DMS153 (cell line): ENCODE measurements at regions not wholly inside any gene's neighbourhood (a gene's known extent, or its start where the extent isn't known, plus 50 kb on each side); places are given as distances from the start of the nearest gene placed in this dataset.
"Not testable (repeated sequence)": the region's sequence is repeated elsewhere in the genome, so short reads cannot be mapped to it uniquely, and the experiment has no call there.

Experiments used
- DNase-seq: peaks from one replicate; lab custom pipeline; 2025; lab: John Stamatoyannopoulos, UW

GRCh38 chr2:200102971-200103370 is 147.6 kb downstream of the MAIP1 start:
- no peak for DNase-seq

DNA sequence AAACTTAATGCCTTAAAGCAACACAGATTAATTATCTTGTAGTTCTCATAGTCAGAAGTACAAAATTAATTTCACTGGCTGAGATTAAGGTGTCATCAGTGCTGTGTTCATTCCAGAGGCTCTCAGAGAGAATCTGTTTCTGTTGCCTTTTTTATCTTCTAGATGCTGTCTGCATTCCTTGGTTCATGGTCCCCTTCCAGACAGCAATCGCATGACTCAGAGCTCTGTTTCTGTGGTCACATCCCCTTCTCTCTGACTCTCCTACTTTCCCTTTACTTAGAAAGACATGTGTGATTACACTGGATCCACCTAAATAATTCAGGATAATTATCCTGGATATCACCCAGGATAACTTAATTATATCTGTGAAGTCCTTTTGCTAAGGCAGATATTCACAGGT is 148.6 kb downstream of the MAIP1 start:
- DNase-seq, result no peak

DNA sequence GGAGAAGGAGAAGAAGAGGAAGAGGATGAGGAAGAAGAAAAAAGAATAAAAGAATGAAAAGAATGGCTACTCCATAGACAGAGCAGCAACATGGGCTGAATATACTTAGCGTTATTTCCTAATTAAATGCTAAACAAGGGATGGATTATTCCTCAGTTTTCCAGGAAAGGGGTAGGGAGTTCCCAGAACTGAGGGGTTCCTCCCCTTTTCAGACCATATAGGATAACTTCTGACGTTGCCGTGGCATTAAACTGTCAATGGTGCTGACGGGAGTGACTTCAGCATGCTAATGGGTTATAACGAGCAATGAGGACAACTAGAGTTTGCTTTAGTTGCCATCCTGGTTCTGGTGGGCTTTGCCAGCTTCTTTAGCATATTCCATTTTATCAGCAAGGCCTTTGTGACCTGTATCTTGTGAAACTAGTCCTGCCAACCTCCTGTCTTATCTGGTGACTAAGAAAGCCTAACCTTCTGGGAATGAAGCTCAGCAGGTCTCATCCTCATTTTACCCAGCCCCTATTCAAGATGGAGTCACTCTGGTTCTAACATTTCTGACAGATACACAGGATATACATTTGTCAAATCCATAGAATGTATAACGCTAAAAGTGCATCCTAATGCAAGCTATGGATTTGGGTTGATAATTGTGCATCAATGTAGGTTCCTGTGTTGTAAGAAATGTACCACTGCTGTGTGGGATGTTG is 152.3 kb downstream of the MAIP1 start:
- DNase-seq, result no peak

- DNase-seq, result no peak
Measured at GRCh38 chr2:200109421-200109820, 154.0 kb downstream of the MAIP1 start.

DNA sequence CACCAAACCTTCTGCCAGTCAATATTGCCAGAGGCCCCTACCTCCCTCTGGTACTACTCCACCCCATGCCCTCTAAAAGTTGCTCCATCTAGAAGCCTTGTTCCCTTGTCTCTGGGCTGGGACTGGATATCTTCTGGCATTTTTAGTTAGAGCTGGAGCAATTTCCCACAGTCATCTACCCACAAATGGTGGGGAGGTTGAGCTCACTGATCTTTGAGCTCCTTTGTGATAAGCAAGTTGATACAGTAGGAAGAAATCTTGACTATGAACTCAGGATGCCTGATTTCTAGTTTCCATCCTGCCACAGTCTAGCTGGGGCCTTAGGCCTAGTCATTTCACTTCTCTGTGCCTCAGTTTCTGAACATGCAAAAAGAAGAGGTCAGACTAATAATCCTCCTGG is 155.0 kb downstream of the MAIP1 start:
- no peak for DNase-seq

DNA sequence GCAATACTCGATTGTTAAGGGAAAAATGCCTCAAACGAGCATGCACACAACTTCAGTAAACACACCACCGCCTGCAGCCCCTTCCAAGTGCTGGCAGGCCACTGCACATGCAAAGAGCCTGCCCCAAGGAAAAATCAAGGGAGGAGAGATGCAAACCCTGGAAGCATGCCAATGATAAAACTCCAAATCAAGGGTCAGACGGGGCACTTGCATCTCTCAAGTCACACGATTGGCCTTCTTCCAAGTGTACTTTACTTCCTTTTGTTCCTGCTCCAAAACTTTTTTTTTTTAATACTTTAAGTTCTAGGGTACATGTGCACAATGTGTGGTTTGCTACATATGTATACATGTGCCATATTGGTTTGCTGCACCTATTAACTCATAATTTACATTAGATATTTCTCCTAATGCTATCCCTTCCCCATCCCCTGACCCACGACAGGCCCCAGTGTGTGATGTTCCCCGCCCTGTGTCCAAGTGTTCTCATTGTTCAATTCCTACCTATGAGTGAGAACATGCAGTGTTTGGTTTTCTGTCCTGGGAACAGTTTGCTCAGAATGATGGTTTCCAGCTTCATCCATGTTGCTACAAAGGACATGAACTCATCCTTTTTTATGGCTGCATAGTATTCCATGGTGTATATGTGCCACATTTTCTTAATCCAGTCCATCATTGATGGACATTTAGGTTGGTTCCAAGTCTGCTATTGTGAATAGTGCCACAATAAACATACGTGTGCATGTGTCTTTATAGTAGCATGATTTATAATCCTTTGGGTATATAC is 157.8 kb downstream of the MAIP1 start:
- DNase-seq, result not testable (repeated sequence)

GRCh38 chr2:200119236-200119635 is 163.9 kb downstream of the MAIP1 start:
- no peak for DNase-seq

DNA sequence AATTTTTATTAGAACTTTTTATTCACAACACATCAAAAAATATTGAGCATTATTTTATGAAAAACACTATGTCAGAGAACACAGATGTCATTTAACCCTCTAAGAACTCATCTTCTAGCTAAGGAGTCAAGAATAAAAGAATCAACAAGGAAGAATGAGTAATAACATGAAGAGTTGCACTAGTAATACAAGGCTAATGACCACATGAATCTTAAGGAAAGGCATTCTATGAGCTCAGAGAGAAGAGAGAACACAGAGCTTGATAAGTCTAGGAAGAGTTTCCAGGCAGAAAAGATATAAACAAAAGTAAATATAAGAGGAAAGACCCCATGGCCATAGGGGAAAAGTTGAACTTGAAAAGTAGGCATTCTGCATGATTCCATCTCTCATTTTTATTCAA is 166.5 kb downstream of the MAIP1 start:
- no peak for DNase-seq

- no peak for DNase-seq
Measured at GRCh38 chr2:200122683-200123082, 167.3 kb downstream of the MAIP1 start.

DNA sequence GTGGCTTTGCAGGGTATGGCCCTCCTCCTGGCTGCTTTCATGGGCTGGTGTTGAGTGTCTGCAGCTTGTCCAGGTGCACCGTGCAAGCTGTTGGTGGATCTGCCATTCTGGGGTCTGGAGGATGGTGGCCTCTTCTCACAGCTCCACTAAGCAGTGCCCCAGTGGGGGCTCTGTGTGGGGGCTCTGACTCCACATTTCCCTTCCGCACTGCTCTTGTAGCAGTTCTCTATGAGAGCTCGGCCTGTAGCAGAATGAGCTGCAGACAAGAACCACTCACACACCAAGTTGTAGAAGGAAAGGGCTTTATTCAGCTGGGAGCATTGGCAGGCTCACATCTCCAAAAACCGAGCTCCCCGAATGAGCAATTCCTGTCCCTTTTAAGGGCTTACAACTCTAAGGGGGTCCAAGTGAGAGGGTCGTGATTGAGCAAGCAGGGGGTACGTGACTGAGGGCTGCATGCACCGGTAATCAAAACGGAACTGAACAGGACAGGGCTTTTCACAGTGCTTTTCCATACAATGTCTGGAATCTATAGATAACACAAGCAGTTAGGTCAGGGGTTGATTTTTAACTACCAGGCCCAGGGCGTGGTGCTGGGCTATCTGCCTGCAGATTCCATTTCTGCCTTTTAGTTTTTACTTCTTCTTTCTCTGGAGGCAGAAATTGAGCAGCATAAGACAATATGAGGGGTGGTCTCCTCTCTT is 169.4 kb downstream of the MAIP1 start:
- not testable (repeated sequence) for DNase-seq

DNA sequence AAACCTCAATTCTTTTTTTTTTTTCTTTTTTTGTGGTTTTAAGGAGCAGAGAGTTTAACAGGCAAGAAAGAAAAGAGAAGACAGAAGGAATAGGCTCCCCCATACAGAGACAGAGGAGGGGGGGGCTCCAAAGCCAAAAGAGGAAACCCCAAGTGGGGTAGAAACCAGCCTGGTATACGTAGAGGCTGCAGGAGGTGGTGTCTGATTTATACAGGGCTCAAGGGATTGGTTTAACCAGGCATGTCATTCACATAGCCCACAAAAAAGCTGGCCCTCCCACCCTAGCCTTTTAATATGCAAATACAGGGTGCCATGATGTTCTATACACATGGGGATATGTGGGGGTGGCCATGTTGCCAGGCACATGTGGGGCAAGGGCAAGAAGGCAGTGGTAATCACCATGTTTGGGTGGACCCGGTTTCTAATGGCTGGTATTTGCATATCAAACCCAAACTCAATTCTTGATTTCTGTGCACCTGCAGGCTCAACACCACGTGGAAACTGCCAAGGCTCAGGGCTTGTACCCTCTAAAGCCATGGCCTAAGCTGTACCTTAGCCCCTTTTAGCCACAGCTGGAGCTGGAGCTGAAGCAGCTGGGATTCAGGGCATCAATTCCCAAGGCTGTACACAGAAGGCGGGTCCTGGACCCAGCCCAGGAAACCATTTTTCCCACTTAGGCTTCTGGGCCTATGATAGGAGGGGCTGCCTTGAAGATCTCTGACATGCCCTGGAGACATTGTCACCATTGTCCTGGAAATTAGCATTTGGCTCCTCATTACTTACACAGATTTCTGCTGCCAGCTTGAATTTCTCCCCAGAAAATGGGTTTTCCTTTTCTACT is 170.3 kb downstream of the MAIP1 start:
- DNase-seq, result no peak

DNA sequence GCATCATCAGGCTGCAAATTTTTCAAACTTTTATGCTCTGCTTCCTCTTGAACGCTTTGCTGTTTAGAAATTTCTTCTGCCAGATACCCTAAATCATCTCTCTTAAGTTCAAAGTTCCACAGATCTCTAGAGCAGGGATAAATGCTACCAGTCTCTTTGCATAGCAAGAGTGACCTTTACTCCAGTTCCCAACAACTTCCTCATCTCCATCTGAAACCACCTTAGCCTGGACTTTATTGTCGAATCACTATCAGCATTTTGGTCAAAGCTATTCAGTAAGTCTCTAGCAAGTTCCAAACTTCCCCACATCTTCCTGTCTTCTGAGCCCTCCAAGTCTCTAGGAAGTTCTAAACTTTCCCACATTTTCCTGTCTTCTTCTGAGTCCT is 170.9 kb downstream of the MAIP1 start:
- DNase-seq, result not testable (repeated sequence)

GRCh38 chr2:200126680-200127079 is 171.3 kb downstream of the MAIP1 start:
- not testable (repeated sequence) for DNase-seq

- no peak for DNase-seq
Measured at GRCh38 chr2:200127848-200128247, 172.5 kb downstream of the MAIP1 start.

- DNase-seq, result no peak
Measured at GRCh38 chr2:200128296-200128695, 172.9 kb downstream of the MAIP1 start.

GRCh38 chr2:200129721-200130462 is 174.5 kb downstream of the MAIP1 start:
- no peak for DNase-seq

GRCh38 chr2:200130762-200131166 is 175.4 kb downstream of the MAIP1 start:
- DNase-seq, result no peak

DNA sequence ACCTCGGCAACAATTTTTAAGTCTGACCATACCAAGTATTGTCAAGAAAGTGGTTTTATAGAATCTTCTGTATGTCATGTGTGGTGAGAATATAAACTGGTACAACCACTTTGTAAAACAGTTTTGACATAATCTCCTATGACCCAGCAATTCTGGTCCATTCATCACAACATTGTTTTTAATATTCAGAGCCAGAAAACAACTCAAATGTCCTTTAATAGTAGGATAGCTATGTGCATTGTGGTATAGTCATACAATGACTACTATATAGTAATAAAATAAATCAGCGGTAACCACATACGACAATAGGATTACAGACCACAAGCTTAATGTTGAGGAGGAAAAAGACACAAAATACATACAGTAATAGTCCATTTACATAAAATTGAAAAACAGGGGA is 175.2 kb upstream of the SPATS2L start:
- DNase-seq, result no peak

DNA sequence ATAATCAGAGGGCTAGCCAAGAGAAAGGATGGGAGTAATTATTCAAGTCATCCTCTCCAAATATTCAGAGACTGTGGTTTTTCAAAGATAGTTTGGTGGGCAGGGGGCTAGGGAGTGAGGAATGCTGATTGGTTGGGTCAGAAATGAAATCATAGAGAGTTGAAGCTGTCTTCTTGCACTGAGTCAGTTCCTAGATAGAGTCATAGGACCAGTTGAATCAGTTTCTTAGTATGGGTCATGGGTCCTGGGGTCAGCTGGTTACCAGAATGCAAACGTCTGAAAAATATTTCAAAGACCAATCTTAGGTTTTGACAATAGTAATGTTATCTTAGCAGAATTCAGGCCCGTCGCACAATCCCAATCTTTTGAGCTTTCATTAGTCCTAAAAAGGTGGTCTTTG is 171.4 kb upstream of the SPATS2L start:
- no peak for DNase-seq

- no peak for DNase-seq
Measured at GRCh38 chr2:200136655-200137054, 169.8 kb upstream of the SPATS2L start.

GRCh38 chr2:200137271-200137670 is 169.2 kb upstream of the SPATS2L start:
- DNase-seq, result no peak
